ENCODE measurements at regions not wholly inside any gene's neighbourhood (a gene's known extent, or its start where the extent isn't known, plus 50 kb on each side); places are given as distances from the start of the nearest gene placed in this dataset.
"Not testable (repeated sequence)": the region's sequence is repeated elsewhere in the genome, so short reads cannot be mapped to it uniquely, and the experiment has no call there.

DNA sequence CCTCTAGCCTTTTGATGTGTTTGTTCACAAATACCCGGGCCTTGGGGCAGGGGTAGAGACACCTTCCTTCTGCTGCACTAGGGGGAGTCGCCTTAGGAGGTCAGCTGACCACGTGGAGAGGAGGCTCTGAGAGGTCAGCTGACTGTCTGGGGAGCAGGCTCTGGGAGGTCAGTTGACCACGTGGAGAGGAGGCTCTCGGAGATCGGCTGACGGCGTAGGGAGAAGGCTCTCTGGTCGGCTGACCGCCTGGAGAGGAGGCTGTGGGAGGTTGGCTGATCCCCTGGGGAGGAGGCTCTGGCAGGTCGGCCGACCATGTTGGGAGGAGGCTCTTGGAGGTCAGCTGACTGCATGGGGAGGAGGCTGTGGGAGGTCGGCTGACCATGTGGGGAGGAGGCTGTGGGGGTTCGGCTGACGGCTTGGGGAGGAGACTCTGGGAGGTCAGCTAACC, 59.6 kb upstream of the LYZL1 start:
- Histone ChIP-seq H3K4me1 (ENCODE audit: low read length) (no peaks in the 10 kb centered on the region), H3K27me3 (replicated peaks; ENCODE audit: insufficient read depth, low read length) (no peaks in the 10 kb centered on the region), H3K36me3 (replicated peaks; ENCODE audit: insufficient read depth, low read length) (no peaks in the 10 kb centered on the region), H4K20me1 (ENCODE audit: insufficient read depth, low read length) (no peaks in the 10 kb centered on the region), H3K4me2 (ENCODE audit: low read depth, low read length) (no peak overlapping the region), H3K27ac (ENCODE audit: low read length) (no peak overlapping the region), H3F3A (ENCODE audit: insufficient read depth, low read length) (no peaks in the 10 kb centered on the region), H3K9me2 (replicated peaks; ENCODE audit: insufficient read depth, low read length) (no peaks in the 10 kb centered on the region), H3K4me3 (ENCODE audit: low read length) (no peak overlapping the region), H3K9me3 (replicated peaks; ENCODE audit: insufficient read depth, low read length) (no peaks in the 10 kb centered on the region), H3K9ac (ENCODE audit: low read length) (no peak overlapping the region), H2AFZ (ENCODE audit: low read length) (no peak overlapping the region), H3K79me2 (ENCODE audit: low read length) (no peaks in the 10 kb centered on the region)
- no peak for DNase-seq
- TF ChIP-seq EZH2phosphoT487 (IDR thresholded peaks at IDR 0.05; ENCODE audit: low read length): no peak
- TF ChIP-seq, protein P1, sequence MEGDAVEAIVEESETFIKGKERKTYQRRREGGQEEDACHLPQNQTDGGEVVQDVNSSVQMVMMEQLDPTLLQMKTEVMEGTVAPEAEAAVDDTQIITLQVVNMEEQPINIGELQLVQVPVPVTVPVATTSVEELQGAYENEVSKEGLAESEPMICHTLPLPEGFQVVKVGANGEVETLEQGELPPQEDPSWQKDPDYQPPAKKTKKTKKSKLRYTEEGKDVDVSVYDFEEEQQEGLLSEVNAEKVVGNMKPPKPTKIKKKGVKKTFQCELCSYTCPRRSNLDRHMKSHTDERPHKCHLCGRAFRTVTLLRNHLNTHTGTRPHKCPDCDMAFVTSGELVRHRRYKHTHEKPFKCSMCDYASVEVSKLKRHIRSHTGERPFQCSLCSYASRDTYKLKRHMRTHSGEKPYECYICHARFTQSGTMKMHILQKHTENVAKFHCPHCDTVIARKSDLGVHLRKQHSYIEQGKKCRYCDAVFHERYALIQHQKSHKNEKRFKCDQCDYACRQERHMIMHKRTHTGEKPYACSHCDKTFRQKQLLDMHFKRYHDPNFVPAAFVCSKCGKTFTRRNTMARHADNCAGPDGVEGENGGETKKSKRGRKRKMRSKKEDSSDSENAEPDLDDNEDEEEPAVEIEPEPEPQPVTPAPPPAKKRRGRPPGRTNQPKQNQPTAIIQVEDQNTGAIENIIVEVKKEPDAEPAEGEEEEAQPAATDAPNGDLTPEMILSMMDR (IDR thresholded peaks at IDR 0.05; ENCODE audit: low read length): no peak
- no peak for TF ChIP-seq EZH2 (optimal IDR thresholded peaks at IDR 0.05; ENCODE audit: low read depth, low read length)

DNA sequence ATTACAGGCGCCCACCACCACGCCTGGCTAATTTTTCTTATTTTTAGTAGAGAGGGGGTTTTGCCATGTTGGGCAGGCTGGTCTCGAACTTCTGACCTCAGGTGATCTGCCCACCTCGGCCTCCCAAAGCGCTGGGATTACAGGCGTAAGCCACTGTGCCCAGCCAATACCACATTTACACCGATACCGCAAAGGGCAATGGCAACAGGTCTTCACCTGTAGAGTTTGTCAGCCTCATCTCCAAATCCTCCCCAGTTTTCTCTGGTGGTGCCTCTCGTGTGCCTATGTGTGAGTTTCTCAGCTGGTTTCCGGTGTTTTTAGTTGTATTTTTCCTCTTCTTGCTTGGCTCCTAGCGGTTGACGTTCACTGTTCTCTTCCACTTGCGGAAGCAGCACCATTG, 52.0 kb upstream of the LYZL1 start:
- H2AFZ ChIP-seq (ENCODE audit: low read length); H3K9me2 ChIP-seq (replicated peaks; ENCODE audit: insufficient read depth, low read length); H3K4me2 ChIP-seq (ENCODE audit: low read depth, low read length); H3K9me3 ChIP-seq (replicated peaks; ENCODE audit: insufficient read depth, low read length); H3K9ac ChIP-seq (ENCODE audit: low read length); H3K4me3 ChIP-seq (ENCODE audit: low read length); H3K27me3 ChIP-seq (replicated peaks; ENCODE audit: insufficient read depth, low read length); H3F3A ChIP-seq (ENCODE audit: insufficient read depth, low read length); H4K20me1 ChIP-seq (ENCODE audit: insufficient read depth, low read length); H3K4me1 ChIP-seq (ENCODE audit: low read length); DNase-seq; H3K36me3 ChIP-seq (replicated peaks; ENCODE audit: insufficient read depth, low read length); H3K79me2 ChIP-seq (ENCODE audit: low read length); H3K27ac ChIP-seq (ENCODE audit: low read length): not testable (repeated sequence)

DNA sequence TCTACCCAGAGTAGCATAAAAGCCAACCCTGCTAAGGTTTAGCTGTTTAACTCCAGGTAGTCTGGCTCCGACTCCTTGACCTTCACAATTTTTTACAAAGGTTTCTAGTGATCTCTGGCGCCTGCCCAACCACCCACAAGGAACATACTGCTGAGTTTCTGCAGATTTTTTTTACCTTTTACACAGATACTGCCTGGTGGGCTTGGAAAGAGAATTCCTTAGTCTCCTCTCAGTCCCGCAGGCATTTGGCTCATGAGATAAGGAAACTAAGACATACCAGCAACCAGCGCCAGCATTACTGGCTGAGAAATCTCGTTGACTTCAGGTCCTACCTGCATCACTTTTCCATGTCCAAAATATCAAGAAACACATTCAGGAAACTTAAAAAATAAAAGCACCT, 51.1 kb upstream of the LYZL1 start:
- Histone ChIP-seq H3K36me3 (replicated peaks; ENCODE audit: insufficient read depth, low read length) (no peaks in the 10 kb centered on the region), H3K79me2 (ENCODE audit: low read length) (no peaks in the 10 kb centered on the region), H3K4me2 (ENCODE audit: low read depth, low read length) (no peak overlapping the region), H3F3A (ENCODE audit: insufficient read depth, low read length) (no peaks in the 10 kb centered on the region), H3K9me2 (replicated peaks; ENCODE audit: insufficient read depth, low read length) (no peaks in the 10 kb centered on the region), H3K27ac (ENCODE audit: low read length) (no peak overlapping the region), H3K4me1 (ENCODE audit: low read length) (no peaks in the 10 kb centered on the region), H3K27me3 (replicated peaks; ENCODE audit: insufficient read depth, low read length) (no peaks in the 10 kb centered on the region), H4K20me1 (ENCODE audit: insufficient read depth, low read length) (no peaks in the 10 kb centered on the region), H3K4me3 (ENCODE audit: low read length) (no peak overlapping the region), H3K9me3 (replicated peaks; ENCODE audit: insufficient read depth, low read length) (no peaks in the 10 kb centered on the region), H2AFZ (ENCODE audit: low read length) (no peak overlapping the region), H3K9ac (ENCODE audit: low read length) (no peak overlapping the region)
- TF ChIP-seq, protein P1 (IDR thresholded peaks at IDR 0.05; ENCODE audit: low read length): no peak
- TF ChIP-seq EZH2phosphoT487 (IDR thresholded peaks at IDR 0.05; ENCODE audit: low read length) (no peak), EZH2 (optimal IDR thresholded peaks at IDR 0.05; ENCODE audit: low read depth, low read length) (no peak)
- DNase-seq: no peak

DNA sequence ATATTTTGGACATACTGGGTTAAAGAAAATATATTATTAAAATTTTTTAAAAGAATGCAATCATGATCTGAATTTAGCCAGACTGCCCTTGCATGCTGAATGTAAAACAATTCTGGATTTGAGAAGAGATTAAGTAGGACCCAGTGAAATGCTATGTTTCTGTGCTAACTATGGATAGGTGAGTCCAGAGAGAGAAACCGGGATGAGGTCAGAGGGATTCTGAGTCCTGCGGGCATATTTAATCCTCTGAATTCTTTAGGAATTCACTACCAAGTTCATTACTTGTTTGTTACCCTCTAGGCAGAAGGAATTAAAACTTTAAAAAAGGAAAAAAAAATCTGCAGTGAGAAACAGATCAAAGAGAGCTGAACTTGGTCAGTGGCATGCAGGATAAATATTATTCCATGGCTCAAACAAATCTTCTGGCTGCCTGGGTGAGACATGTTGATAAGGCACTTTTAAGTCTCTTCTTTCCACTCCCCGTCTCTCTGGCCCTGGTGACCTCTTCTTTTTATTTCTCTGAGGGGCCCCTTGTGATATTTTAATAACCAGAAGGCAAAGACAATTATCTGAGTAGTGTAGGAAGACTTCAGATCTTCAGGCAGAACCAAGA, 50.2 kb upstream of the LYZL1 start:
- DNase-seq: no peak
- no peak overlapping the region for H3K4me3 ChIP-seq (ENCODE audit: low read length)
- H2AFZ ChIP-seq (ENCODE audit: low read length): no peak overlapping the region
- H3K9me2 ChIP-seq (replicated peaks; ENCODE audit: insufficient read depth, low read length): no peaks in the 10 kb centered on the region
- H3K36me3 ChIP-seq (replicated peaks; ENCODE audit: insufficient read depth, low read length): no peaks in the 10 kb centered on the region
- TF ChIP-seq EZH2phosphoT487 (IDR thresholded peaks at IDR 0.05; ENCODE audit: low read length) (no peak), EZH2 (optimal IDR thresholded peaks at IDR 0.05; ENCODE audit: low read depth, low read length) (no peak)
- TF ChIP-seq, protein P1 (IDR thresholded peaks at IDR 0.05; ENCODE audit: low read length): no peak
- H3K27me3 ChIP-seq (replicated peaks; ENCODE audit: insufficient read depth, low read length): no peaks in the 10 kb centered on the region
- no peaks in the 10 kb centered on the region for H3K79me2 ChIP-seq (ENCODE audit: low read length)
- no peaks in the 10 kb centered on the region for H3K4me1 ChIP-seq (ENCODE audit: low read length)
- H3K4me2 ChIP-seq (ENCODE audit: low read depth, low read length): no peak overlapping the region
- no peaks in the 10 kb centered on the region for H3K9me3 ChIP-seq (replicated peaks; ENCODE audit: insufficient read depth, low read length)
- no peaks in the 10 kb centered on the region for H3F3A ChIP-seq (ENCODE audit: insufficient read depth, low read length)
- H3K9ac ChIP-seq (ENCODE audit: low read length): no peak overlapping the region
- H3K27ac ChIP-seq (ENCODE audit: low read length): no peak overlapping the region
- no peaks in the 10 kb centered on the region for H4K20me1 ChIP-seq (ENCODE audit: insufficient read depth, low read length)
